ENCODE measurements at regions not wholly inside any gene's neighbourhood (a gene's known extent, or its start where the extent isn't known, plus 50 kb on each side); places are given as distances from the start of the nearest gene placed in this dataset.

- no peak for TF ChIP-seq POLR2AphosphoS5 (IDR thresholded peaks at IDR 0.05; ENCODE audit: borderline replicate concordance, low read depth, low read length)
- no peak for TF ChIP-seq EZH2 (IDR thresholded peaks at IDR 0.05)
Observed at GRCh38 chr5:124395926-124396325, 350.5 kb downstream of the ZNF608 start.
